GM18505 (cell line): ENCODE measurements at regions not wholly inside any gene's neighbourhood (a gene's known extent, or its start where the extent isn't known, plus 50 kb on each side); places are given as distances from the start of the nearest gene placed in this dataset.

ENCODE experiments used
- ATAC-seq: cut with Tn5 transposase; IDR thresholded peaks from one replicate; pipeline ENCODE4 v1.9.1; 2021; ENCODE audit not compliant: unreplicated experiment
- POLR2A ChIP-seq: IDR thresholded peaks from 4 replicates; pipeline ENCODE4 v1.6.1; 2011; ENCODE audit warnings: borderline replicate concordance; ENCODE audit not compliant: insufficient read depth, insufficient read length; ENCODE audit errors: extremely low read depth

- no peak for ATAC-seq
- TF ChIP-seq POLR2A, result no peak
Observed at GRCh38 chr7:47724335-47724982, 142.5 kb upstream of the TNS3 start.

GRCh38 chr7:47722126-47722525 is 140.2 kb upstream of the TNS3 start:
- no peak for ATAC-seq
- no peak for TF ChIP-seq POLR2A

DNA sequence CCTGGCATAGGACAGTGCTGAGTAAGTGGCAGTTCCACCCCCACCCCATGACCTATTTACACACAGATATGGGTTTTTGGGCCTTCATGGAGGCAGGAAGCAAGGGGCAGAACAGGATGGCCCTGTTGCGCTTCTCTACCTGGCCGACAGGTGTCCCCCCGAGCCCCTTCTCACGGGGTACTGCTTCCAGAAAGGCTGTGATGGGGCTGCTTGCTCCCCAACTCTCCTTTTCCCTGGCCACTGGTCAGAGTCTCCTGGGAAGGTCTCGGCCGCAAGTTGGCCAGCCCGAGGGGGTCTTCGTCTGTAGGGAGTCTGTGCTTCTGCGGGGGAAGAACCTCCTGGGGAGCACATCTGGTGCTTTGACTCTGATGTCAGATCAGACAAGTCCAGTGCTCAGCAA is 139.8 kb upstream of the TNS3 start:
- no peak for ATAC-seq

GRCh38 chr7:47720907-47721244 is 139.0 kb upstream of the TNS3 start:
- ATAC-seq, result no peak
- TF ChIP-seq POLR2A, result no peak

More for the DNA sequence above, 139.8 kb upstream of the TNS3 start:
- TF ChIP-seq POLR2A, result no peak

- no peak for TF ChIP-seq POLR2A
Observed at GRCh38 chr7:47720141-47720906, 138.4 kb upstream of the TNS3 start.

GRCh38 chr7:47719675-47720074 is 137.8 kb upstream of the TNS3 start:
- no peak for ATAC-seq
- TF ChIP-seq POLR2A, result no peak

More at GRCh38 chr7:47720141-47720906, 138.4 kb upstream of the TNS3 start:
- ATAC-seq, result no peak

GRCh38 chr7:47715631-47716068 is 133.7 kb upstream of the TNS3 start:
- peak; percentile 10 for ATAC-seq
- TF ChIP-seq POLR2A, result no peak

GRCh38 chr7:47714669-47715607 is 133.0 kb upstream of the TNS3 start:
- peak; percentile 98 for ATAC-seq

GRCh38 chr7:47713595-47713994 is 131.7 kb upstream of the TNS3 start:
- no peak for TF ChIP-seq POLR2A
- no peak for ATAC-seq

More at GRCh38 chr7:47714669-47715607, 133.0 kb upstream of the TNS3 start:
- TF ChIP-seq POLR2A, result no peak

DNA sequence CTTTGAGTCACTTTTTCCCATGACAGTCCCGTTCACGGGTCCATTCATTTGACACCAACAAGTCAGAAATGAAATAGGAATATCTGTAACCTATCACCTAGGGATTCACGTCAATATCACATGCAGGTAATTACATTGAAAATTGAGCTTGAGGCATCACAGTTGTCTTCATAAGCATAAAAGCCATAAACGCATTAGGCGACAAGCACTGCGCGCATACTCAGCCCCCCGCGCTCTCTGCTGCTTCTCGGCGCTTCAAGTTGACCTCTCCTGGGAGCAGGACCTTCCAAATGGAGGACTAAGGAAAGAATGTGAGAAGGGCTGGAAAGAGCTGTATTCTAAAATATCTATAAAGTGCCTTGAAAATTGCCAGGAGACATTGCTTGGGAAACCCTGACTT is 130.5 kb upstream of the TNS3 start:
- TF ChIP-seq POLR2A, result no peak
- ATAC-seq, result no peak

DNA sequence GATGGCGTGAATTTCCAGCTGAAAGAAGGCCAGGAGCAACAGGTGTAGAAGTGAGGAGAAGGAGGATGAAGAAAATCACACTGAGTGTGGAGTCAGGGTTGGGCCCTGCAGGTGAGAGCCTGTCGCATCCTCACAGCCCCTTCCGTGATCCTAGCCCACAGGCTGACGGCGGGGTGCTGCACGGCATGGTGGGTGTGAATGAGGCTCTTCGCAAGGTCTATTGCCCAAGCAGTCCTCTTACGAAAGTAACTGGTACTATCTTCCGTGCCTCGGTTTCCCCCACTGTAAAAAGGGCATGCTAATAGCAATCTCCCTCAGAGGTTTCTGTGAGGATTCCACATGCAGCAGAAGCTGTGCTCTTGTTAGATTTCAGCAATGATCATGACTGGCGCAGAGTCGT is 129.9 kb upstream of the TNS3 start:
- TF ChIP-seq POLR2A, result no peak

GRCh38 chr7:47710201-47710935 is 128.5 kb upstream of the TNS3 start:
- TF ChIP-seq POLR2A, result no peak
- ATAC-seq, result no peak

More for the DNA sequence above, 129.9 kb upstream of the TNS3 start:
- no peak for ATAC-seq

- no peak for ATAC-seq
- TF ChIP-seq POLR2A, result no peak
Observed at GRCh38 chr7:47709451-47709850, 127.5 kb upstream of the TNS3 start.

DNA sequence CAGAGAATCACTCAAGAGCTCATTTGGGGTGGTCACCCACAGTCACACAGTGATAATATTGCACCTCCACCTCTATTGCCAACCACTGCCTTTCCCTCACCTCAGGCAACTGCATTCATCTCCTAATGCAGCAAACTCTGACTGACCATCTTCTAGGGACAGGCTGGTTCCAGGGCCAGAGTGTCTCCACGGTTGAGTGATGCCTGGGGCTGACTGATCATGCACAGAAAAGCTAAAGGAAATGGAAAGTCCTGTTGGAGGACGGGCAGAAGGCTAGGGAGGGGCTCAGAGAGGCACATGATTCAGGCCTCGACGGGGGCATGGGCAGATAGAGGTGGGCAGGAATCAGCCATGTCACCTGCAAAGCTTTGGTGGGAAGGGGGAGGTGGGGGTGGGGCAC is 127.1 kb upstream of the TNS3 start:
- no peak for TF ChIP-seq POLR2A
- ATAC-seq, result no peak

DNA sequence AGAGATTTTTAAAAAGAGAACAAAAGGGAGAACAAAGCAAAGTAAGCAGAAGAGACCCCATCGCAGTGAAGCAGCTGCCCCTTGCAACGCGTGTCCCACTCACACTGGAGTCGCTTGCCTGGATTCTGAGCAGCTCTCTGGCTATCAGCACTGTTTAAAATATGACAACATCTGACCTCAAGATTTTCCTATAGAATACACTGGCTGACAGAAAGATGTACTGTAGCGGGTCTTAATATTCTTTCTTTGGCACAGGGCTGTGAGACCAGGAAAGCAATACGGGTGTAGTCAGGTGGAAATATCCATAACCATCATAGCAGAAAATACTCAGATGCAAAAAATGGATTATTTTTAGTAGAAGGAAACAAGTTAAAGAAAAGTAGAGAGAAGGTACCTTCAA is 125.7 kb upstream of the TNS3 start:
- ATAC-seq, result no peak
- TF ChIP-seq POLR2A, result no peak
